B cell (primary cell): ENCODE measurements at regions not wholly inside any gene's neighbourhood (a gene's known extent, or its start where the extent isn't known, plus 50 kb on each side); places are given as distances from the start of the nearest gene placed in this dataset.
"Not testable (repeated sequence)": the region's sequence is repeated elsewhere in the genome, so short reads cannot be mapped to it uniquely, and the experiment has no call there.

Source experiments
- ATAC-seq: fragments of 200-7000 bp; cut with Tn5 transposase; one replicate; pipeline ENCODE4 v1.10.0; 2021; ENCODE audit warnings: low read depth, mild to moderate bottlenecking, moderate number of reproducible peaks, moderate library complexity
- CTCF ChIA-PET: fragments of 350-600 bp; sonication (Branson Sonifier 250); formaldehyde crosslinking; loops from one replicate; lab custom pipeline; 2021; ENCODE audit warnings: antibody characterized with exemption, inconsistent platforms; lab: Charles Lee
- POLR2A ChIA-PET: fragments of 350-600 bp; sonication (Branson Sonifier 250); formaldehyde crosslinking; loops from one replicate; lab custom pipeline; 2021; ENCODE audit warnings: antibody characterized with exemption; lab: Charles Lee
- DNase-seq: peaks from one replicate; pipeline ENCODE4 v3.0.0; 2013
- H2AFZ ChIP-seq: 2 replicates; pipeline ENCODE4 v1.6.1; 2012; ENCODE audit warnings: mild to moderate bottlenecking, low read depth, low read length; ENCODE audit not compliant: insufficient read depth, poor library complexity, severe bottlenecking
- H3K27ac ChIP-seq, 2 donors: 1 replicate in 1 of 2; 2 replicates in 1 of 2; pipeline ENCODE4 v1.5.1; 2012 to 2013; ENCODE audit warnings: low read length in 2 of 2, mild to moderate bottlenecking in 2 of 2, moderate library complexity in 1 of 2
- H3K27me3 ChIP-seq, 4 experiments: fragments of 200-600 bp in 1 of 4; sonication (generic) in 1 of 4; replicated peaks in 1 of 4; 1 replicate in 2 of 4; 2 replicates in 2 of 4; pipeline versions ENCODE4 v1.6.1 to v1.7.0; 2013 to 2016; ENCODE audit warnings: low read length in 3 of 4, mild to moderate bottlenecking in 2 of 4, mixed read lengths in 1 of 4, moderate library complexity in 1 of 4; ENCODE audit not compliant: insufficient read depth in 4 of 4, control insufficient read depth in 3 of 4; ENCODE audit errors: control extremely low read depth in 1 of 4
- H3K36me3 ChIP-seq, 2 experiments: replicated peaks in 1 of 2; 1 replicate in 1 of 2; 2 replicates in 1 of 2; pipeline versions ENCODE4 v1.6.1 to v1.7.1; 2013; ENCODE audit warnings: low read length in 1 of 2; ENCODE audit not compliant: insufficient read depth in 2 of 2, control insufficient read depth in 1 of 2; ENCODE audit errors: control extremely low read depth in 1 of 2, extremely low read depth in 1 of 2
- H3K4me1 ChIP-seq, 2 donors: fragments of 200-600 bp in 1 of 2; sonication (generic) in 1 of 2; 1 replicate in 1 of 2; 2 replicates in 1 of 2; pipeline versions ENCODE4 v1.5.1 to v1.6.1; 2013 to 2017; ENCODE audit warnings: low read length in 2 of 2; ENCODE audit not compliant: control insufficient read depth in 2 of 2, insufficient read depth in 2 of 2
- H3K4me2 ChIP-seq: replicated peaks from 2 replicates; pipeline ENCODE3; 2012; ENCODE audit warnings: mild to moderate bottlenecking, low read depth, low read length; ENCODE audit not compliant: poor library complexity, severe bottlenecking
- H3K4me3 ChIP-seq, 5 experiments: fragments of 200-600 bp in 1 of 5; sonication (generic) in 1 of 5; 1 replicate in 3 of 5; 2 replicates in 2 of 5; pipeline versions ENCODE4 v1.5.1 to v1.7.0; 2011 to 2016; ENCODE audit warnings: low read length in 4 of 5, mild to moderate bottlenecking in 4 of 5, low read depth in 2 of 5, control low read depth in 1 of 5, moderate library complexity in 1 of 5; ENCODE audit not compliant: insufficient read depth in 1 of 5; ENCODE audit errors: control extremely low read depth in 1 of 5, extremely low read depth in 1 of 5
- H3K79me2 ChIP-seq: fragments of 200-600 bp; sonication (generic); one replicate; pipeline ENCODE4 v1.6.0; 2016; ENCODE audit warnings: low read length; ENCODE audit not compliant: control insufficient read depth, insufficient read depth
- H3K9ac ChIP-seq: fragments of 200-600 bp; sonication (generic); 2 replicates; pipeline ENCODE4 v1.6.1; 2017; ENCODE audit warnings: mild to moderate bottlenecking, low read length, moderate library complexity
- H3K9me3 ChIP-seq, 3 donors: one replicate each; pipeline versions ENCODE4 v1.6.1 to v1.7.1; 2013; ENCODE audit warnings: low read length in 2 of 3; ENCODE audit not compliant: control insufficient read depth in 2 of 3, insufficient read depth in 1 of 3; ENCODE audit errors: control extremely low read depth in 1 of 3
- H4K20me1 ChIP-seq: 2 replicates; pipeline ENCODE4 v1.6.0; 2012; ENCODE audit warnings: mild to moderate bottlenecking, low read length; ENCODE audit not compliant: insufficient read depth, control insufficient read depth, poor library complexity, severe bottlenecking
- H3K27ac Mint-ChIP-seq: one replicate; pipeline ENCODE4 v1.8.0; 2021; ENCODE audit warnings: mixed read lengths
- H3K27me3 Mint-ChIP-seq: one replicate; pipeline ENCODE4 v1.8.0; 2021; ENCODE audit warnings: mixed read lengths
- H3K4me1 Mint-ChIP-seq: one replicate; pipeline ENCODE4 v1.8.0; 2021; ENCODE audit warnings: mixed read lengths
- H3K4me3 Mint-ChIP-seq: one replicate; pipeline ENCODE4 v1.8.0; 2021; ENCODE audit warnings: mixed read lengths
- H3K9me3 Mint-ChIP-seq: one replicate; pipeline ENCODE4 v1.8.0; 2022; ENCODE audit warnings: mixed read lengths; ENCODE audit not compliant: insufficient read depth
- EZH2 ChIP-seq: IDR thresholded peaks from 2 replicates; pipeline ENCODE4 v1.6.1; 2012; ENCODE audit warnings: borderline replicate concordance, low read depth, mild to moderate bottlenecking, moderate library complexity, low read length; ENCODE audit not compliant: insufficient read depth, poor library complexity, severe bottlenecking
- WGBS: methylation state at CpG from one replicate; pipeline ENCODE4 v1.1.5; 2013; ENCODE audit warnings: missing lambda C conversion rate; ENCODE audit not compliant: insufficient coverage; 5-methylcytosine and 5-hydroxymethylcytosine counted together
- intact Hi-C: fragments of 100-400 bp; cut with micrococcal nuclease; formaldehyde crosslinking; loops from one replicate; pipeline ENCODE4 v1.10.0; 2022
- TF ChIP-seq, protein P1 (sequence below): fragments of 200-600 bp; IDR thresholded peaks from one replicate; pipeline ENCODE4 v1.8.0; 2022; ENCODE audit warnings: antibody characterized with exemption, mild to moderate bottlenecking

GRCh38 chr21:14740116-14740515 lies 194.0 kb upstream of the SAMSN1 start:
- Mint-ChIP-seq H3K27me3 (no peaks in the 10 kb centered on the region), H3K4me3 (no peak overlapping the region), H3K27ac (no peak overlapping the region), H3K4me1 (peaks cover 16% of the 10 kb centered on the region), H3K9me3 (peaks cover 3% of the 10 kb centered on the region)
- Histone ChIP-seq H3K4me3 (no peak overlapping the region), H3K36me3 (no peaks in the 10 kb centered on the region), H4K20me1 (no peaks in the 10 kb centered on the region), H3K4me1 (peaks cover 3 to 9% of the 10 kb centered on the region in 2 donors), H3K79me2 (no peaks in the 10 kb centered on the region), H3K9ac (no peak overlapping the region), H3K4me2 (no peak overlapping the region), H3K27me3 (no peaks in the 10 kb centered on the region), H2AFZ (no peak overlapping the region), H3K27ac (no peak overlapping the region), H3K9me3 (peaks cover 0 to 5% (median 0%) of the 10 kb centered on the region in 3 donors)
- ATAC-seq = no peak
- no peak for TF ChIP-seq EZH2
- TF ChIP-seq, protein P1, sequence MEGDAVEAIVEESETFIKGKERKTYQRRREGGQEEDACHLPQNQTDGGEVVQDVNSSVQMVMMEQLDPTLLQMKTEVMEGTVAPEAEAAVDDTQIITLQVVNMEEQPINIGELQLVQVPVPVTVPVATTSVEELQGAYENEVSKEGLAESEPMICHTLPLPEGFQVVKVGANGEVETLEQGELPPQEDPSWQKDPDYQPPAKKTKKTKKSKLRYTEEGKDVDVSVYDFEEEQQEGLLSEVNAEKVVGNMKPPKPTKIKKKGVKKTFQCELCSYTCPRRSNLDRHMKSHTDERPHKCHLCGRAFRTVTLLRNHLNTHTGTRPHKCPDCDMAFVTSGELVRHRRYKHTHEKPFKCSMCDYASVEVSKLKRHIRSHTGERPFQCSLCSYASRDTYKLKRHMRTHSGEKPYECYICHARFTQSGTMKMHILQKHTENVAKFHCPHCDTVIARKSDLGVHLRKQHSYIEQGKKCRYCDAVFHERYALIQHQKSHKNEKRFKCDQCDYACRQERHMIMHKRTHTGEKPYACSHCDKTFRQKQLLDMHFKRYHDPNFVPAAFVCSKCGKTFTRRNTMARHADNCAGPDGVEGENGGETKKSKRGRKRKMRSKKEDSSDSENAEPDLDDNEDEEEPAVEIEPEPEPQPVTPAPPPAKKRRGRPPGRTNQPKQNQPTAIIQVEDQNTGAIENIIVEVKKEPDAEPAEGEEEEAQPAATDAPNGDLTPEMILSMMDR = no peak
- WGBS = no CpG with 5 or more reads among the region's 3 CpGs
- POLR2A ChIA-PET = no interaction called here
- DNase-seq = no peak
- intact Hi-C loops = no loop called here
- CTCF ChIA-PET = interaction anchor here (0.8 to 1.1 kb wide), 4 partner anchors 33 to 743 kb away, joined by 3 read pairs; no protein-coding TSS in a partner anchor

DNA sequence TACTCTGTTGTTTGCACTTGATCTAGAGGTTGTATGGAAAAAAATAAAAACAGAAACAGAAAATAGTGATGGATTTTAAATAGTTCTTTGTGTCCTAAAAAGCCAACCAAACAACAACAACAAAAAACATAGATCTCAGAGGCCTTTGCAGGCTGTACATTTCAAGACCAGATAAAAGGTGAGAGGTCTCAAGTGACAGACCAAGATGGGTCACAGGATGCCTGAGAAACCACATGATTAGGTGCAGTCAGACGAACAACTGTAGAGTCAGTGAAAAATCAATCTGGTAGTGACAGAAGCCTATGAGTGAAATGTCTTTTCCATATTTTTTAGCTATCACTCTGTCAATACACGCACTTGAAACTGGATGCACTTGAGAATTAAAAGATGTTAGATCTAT lies 193.5 kb upstream of the SAMSN1 start:
- H3K36me3 ChIP-seq = no peaks in the 10 kb centered on the region
- no peak overlapping the region for H3K4me2 ChIP-seq
- H3K79me2 ChIP-seq = no peaks in the 10 kb centered on the region
- ATAC-seq = no peak
- ChIA-PET POLR2A (no interaction called here), CTCF (interaction anchor here (0.8 to 1.0 kb wide), 3 partner anchors 34 to 743 kb away, joined by 3 read pairs; no protein-coding TSS in a partner anchor)
- TF ChIP-seq EZH2 = no peak
- TF ChIP-seq, protein P1 = no peak
- Mint-ChIP-seq H3K4me1 (peaks cover 19% of the 10 kb centered on the region), H3K27ac (no peak overlapping the region), H3K27me3 (no peaks in the 10 kb centered on the region), H3K4me3 (no peak overlapping the region), H3K9me3 (peaks cover 3% of the 10 kb centered on the region)
- H3K4me1 ChIP-seq = peaks cover 3 to 9% of the 10 kb centered on the region in 2 donors
- H3K9ac ChIP-seq = no peak overlapping the region
- no peaks in the 10 kb centered on the region for H4K20me1 ChIP-seq
- no CpG with 5 or more reads among the region's 2 CpGs for WGBS
- H3K9me3 ChIP-seq = peaks cover 0 to 2% (median 0%) of the 10 kb centered on the region in 3 donors
- H3K27ac ChIP-seq = no peak overlapping the region
- intact Hi-C loops = loop anchor here (5.0 kb wide), 5 partner anchors 62 to 432 kb away; partner anchors contain the start of gene HSPA13
- no peak overlapping the region for H3K4me3 ChIP-seq
- DNase-seq = no peak
- H3K27me3 ChIP-seq = no peaks in the 10 kb centered on the region
- H2AFZ ChIP-seq = no peak overlapping the region

DNA sequence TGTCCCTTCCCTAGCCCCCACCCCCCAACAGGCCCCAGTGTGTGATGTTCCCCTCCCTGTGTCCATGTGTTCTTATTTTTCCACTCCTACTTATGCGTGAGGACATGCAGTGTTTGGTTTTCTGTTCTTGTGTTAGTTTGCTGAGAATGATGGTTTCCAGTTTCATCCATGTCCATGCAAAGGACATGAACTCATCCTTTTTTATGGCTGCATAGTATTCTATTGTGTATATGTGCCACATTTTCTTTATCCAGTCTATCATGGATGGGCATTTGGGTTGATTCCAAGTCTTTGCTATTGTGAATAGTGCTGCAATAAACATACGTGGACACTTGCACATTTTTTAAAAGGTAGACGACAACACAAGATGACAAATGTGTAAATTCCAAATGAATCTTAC lies 192.5 kb upstream of the SAMSN1 start:
- peaks cover 26% of the 10 kb centered on the region for H3K4me1 Mint-ChIP-seq
- POLR2A ChIA-PET = not testable (repeated sequence)
- no CpG with 5 or more reads among the region's 3 CpGs for WGBS

More for the DNA sequence above, 192.5 kb upstream of the SAMSN1 start:
- H3K9me3 ChIP-seq, H3K4me2 ChIP-seq, H3K27ac ChIP-seq, H3K27me3 ChIP-seq, H3K4me3 Mint-ChIP-seq, H2AFZ ChIP-seq, H3K27ac Mint-ChIP-seq, H3K27me3 Mint-ChIP-seq, ATAC-seq, H3K9me3 Mint-ChIP-seq, DNase-seq, H3K79me2 ChIP-seq, H4K20me1 ChIP-seq, H3K4me3 ChIP-seq, H3K36me3 ChIP-seq, H3K9ac ChIP-seq: not testable (repeated sequence)
- intact Hi-C loops = loop anchor here (1.0 to 5.0 kb wide), 8 partner anchors 25 to 431 kb away; partner anchors contain the start of gene HSPA13
- peaks cover 6 to 16% of the 10 kb centered on the region in 2 donors for H3K4me1 ChIP-seq
- CTCF ChIA-PET = interaction anchor here (0.6 to 4.4 kb wide), 56 partner anchors 9 to 770 kb away, joined by 3 to 26 read pairs (median 4); partner anchors contain the start of gene HSPA13
